ENCODE measurements at regions not wholly inside any gene's neighbourhood (a gene's known extent, or its start where the extent isn't known, plus 50 kb on each side); places are given as distances from the start of the nearest gene placed in this dataset.
"Not testable (repeated sequence)": the region's sequence is repeated elsewhere in the genome, so short reads cannot be mapped to it uniquely, and the experiment has no call there.

DNA sequence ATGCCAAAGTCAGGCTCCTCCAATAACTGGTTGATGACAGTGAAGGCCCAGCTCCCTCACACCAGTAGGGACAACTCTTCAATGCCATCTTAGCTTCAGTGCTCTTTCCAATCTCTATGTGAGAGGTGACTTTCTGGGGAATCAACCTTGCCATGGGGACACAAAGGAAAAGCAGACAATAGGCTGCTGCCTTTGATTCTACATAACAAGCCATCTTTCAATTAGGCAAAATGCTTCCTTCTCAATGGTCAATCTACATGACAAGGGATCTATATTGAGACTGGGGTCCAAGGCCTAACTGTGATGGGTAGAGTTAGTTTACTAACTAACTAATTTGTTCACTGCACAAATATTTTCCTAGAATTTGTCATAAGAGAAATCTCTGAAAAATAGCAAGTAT lies 1417.5 kb upstream of the SEL1L start:
- DNase-seq (ENCODE audit: extremely low spot score, insufficient read length, low read depth) (no peak), FAIRE-seq (no peak)

DNA sequence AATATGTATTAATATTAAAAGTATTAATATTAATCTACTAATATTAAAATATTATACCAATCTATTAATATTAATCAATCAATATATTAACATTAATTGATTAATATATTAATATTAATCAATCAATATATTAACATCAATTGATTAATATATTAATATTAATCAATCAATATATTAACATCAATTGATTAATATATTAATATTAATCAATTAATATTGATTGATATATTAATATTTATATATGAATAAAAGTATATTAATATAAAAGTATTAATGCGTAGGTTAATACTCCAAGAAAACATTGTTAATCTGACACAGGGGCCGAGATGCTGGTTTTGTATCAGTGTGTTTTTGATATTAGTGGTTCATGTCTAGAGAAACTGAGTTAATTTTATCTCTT lies 1430.1 kb upstream of the SEL1L start:
- FAIRE-seq = no peak

GRCh38 chr14:82987502-82988124 lies 1454.0 kb upstream of the SEL1L start:
- DNase-seq (ENCODE audit: extremely low spot score, insufficient read length, low read depth) (no peak), FAIRE-seq (no peak)

More for the DNA sequence above, 1430.1 kb upstream of the SEL1L start:
- DNase-seq (ENCODE audit: extremely low spot score, insufficient read length, low read depth) = no peak

DNA sequence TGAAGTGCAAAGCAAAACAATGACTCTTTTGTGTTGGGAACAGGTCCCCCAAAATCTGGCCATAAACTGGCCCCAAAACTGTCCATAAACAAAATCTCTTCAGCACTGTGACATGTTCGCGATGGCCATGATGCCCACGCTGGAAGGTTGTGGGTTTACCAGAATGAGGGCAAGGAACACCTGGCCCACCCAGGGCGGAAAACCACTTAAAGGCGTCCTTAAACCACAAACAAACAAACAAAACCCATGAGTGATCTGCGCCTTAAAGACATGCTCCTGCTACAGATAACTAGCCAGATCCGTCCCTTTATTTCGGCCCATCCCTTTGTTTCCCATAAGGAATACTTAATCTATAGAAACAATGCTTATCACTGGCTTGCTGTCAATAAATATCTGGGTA lies 1460.9 kb upstream of the SEL1L start:
- DNase-seq (ENCODE audit: extremely low spot score, insufficient read length, low read depth); FAIRE-seq: not testable (repeated sequence)

DNA sequence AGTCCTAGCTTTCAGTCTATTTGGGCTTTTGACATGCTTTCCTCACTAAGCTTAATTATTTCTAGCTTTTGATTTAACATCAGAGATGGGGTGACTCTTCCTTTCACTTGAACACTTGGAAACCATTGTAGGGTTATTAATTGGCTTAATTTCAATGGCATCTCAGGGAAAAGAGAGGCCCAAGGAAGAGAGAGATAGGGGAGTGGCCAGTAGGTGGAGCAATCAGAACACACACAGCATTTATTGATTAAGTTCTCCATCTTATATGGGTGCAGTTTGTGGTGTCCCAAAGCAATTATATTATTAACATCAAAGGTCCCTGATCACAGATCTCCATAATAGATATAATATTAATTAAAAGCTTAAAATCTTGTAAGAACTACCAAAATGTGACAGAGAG lies 1466.1 kb upstream of the SEL1L start:
- no peak for DNase-seq (ENCODE audit: extremely low spot score, insufficient read length, low read depth)
- FAIRE-seq = no peak

DNA sequence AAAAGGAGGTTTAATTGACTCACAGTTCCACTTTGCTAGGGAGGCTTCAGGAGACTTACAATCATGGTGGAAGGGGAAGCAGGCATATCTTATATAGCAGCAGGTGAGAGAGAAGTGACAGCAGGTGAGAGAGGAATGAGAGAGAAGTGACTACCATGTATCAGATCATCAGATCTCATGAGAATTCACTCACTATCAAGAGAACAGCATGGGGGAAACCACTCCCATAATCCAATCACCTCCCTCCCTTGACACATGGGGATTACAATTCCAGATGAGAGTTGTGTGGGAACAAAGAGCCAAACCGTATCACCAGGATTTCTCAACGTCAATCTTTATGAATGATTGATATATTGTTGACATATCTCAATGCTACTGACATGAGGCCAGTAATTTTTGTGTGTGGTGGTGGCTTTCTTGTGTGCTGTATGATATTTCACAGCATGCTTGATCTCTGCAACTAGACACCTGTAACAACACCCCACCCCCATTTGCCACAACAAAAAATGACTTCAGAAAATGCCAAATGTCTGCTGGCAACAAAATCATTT lies 1470.9 kb upstream of the SEL1L start:
- FAIRE-seq = no peak
- DNase-seq (ENCODE audit: extremely low spot score, insufficient read length, low read depth) = no peak

DNA sequence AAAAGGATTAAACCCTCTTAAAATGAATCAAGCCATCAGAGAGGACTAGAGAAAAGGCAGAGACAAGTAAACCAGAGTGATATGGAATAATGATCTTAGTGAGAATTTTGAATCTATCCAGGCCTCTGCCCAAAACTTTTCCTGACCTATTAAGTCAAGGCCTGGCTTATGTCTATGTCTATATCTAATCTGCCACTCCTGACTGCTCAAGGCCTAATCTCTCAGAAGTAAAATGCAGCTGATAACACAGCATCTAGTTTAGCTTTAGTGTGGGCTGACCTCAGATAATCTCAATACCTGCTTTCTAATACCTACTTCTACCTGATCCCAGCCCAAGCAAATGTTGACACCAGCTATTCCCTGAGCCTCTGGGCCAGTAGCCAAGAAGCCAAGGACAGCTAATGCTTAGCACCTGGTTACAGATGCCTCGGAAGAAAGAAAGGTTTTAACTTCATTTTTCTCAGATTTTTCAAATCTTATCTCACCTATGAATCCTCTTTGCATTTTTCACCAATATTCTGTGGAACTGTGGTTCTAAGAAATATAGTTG lies 1472.5 kb upstream of the SEL1L start:
- DNase-seq (ENCODE audit: extremely low spot score, insufficient read length, low read depth) (no peak), FAIRE-seq (no peak)

DNA sequence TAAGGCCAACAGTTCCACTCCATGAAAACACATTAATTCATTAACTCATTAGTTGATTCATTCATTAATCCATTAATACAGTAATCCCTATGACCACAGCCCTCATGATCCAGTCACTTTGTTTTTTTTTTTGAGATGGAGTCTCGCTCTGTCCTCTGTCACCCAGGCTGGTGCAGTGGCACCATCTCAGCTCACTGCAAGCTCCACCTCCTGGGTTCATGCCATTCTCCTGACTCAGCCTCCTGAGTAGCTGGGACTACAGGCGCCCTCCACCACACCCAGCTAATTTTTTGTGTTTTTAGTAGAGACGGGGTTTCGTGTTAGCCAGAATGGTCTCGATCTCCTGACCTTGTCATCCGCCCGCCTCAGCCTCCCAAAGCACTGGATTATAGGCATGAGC lies 1473.4 kb upstream of the SEL1L start:
- FAIRE-seq; DNase-seq (ENCODE audit: extremely low spot score, insufficient read length, low read depth): not testable (repeated sequence)

DNA sequence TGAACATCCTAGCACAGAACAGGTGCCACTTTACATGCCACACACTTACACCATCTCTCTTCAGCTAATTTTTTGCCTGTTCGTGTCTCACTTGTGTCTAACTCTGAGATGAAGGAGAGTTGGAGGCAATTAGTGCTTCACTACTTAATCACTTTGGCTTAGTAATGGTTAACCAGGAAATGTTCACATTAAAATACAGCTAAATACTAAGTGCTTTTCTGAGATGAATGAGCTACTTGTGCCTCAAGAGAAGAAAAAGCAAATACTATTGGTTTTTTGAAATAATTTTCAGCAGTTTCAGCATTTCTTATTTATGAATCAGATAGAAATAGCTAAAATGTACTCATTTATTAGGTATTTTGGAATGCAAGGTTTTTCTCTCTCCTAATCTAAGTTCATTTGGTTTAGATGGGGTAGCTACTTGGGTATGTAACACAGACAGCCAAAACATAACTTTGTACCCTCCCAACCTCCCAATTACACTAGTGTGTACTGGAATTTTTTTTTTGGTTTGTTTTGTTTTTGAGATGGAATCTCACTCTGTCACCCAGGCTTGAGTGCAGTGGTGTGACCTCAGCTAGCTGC lies 1474.1 kb upstream of the SEL1L start:
- no peak for DNase-seq (ENCODE audit: extremely low spot score, insufficient read length, low read depth)
- FAIRE-seq = no peak

DNA sequence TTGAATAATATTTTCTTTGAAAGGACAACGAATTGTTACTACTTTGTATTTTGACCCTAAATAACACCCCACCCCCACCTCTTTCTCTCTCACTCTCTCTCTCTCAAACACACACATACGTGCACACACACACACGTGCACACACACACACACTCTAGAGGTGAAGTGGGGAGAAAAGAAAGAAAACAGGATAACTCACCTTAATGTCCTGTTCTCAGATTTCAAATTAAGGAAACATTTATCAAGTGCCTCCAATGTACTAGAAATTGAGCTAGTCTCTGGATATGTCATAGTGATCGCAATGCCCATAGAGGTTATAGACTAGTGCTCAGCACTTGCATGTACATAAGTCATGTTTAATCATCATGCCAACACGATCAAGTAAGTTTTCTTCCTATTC lies 1483.6 kb upstream of the SEL1L start:
- DNase-seq (ENCODE audit: extremely low spot score, insufficient read length, low read depth) (no peak), FAIRE-seq (no peak)

- DNase-seq (ENCODE audit: extremely low spot score, insufficient read length, low read depth) (no peak), FAIRE-seq (no peak)
Observed at GRCh38 chr14:83019744-83020414, 1486.2 kb upstream of the SEL1L start.

- FAIRE-seq (no peak), DNase-seq (ENCODE audit: extremely low spot score, insufficient read length, low read depth) (no peak)
Observed at GRCh38 chr14:83021323-83021722, 1487.7 kb upstream of the SEL1L start.

- DNase-seq (ENCODE audit: extremely low spot score, insufficient read length, low read depth) (no peak), FAIRE-seq (no peak)
Observed at GRCh38 chr14:83023369-83023768, 1489.7 kb upstream of the SEL1L start.

- DNase-seq (ENCODE audit: extremely low spot score, insufficient read length, low read depth) (no peak), FAIRE-seq (no peak)
Observed at GRCh38 chr14:83041224-83041623, 1507.6 kb upstream of the SEL1L start.

DNA sequence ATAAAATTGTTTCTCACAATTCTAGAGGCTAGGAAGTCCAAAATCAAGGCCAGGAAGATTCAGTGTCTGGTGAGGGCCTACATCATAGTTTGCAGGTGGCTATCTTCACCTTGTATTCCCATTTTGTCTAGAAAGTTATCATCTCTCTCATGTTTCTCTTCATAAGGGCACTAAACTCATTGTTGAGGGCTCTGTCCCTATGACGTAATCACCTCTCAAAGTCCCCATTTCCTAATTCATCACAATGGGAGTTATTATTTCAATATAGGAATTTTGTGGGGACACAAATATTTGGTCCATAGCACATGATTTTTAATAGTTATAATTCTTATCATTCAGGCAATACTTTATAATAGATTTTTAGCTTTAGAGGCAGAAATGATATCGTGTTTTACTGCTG lies 1509.2 kb upstream of the SEL1L start:
- FAIRE-seq (no peak), DNase-seq (ENCODE audit: extremely low spot score, insufficient read length, low read depth) (no peak)

DNA sequence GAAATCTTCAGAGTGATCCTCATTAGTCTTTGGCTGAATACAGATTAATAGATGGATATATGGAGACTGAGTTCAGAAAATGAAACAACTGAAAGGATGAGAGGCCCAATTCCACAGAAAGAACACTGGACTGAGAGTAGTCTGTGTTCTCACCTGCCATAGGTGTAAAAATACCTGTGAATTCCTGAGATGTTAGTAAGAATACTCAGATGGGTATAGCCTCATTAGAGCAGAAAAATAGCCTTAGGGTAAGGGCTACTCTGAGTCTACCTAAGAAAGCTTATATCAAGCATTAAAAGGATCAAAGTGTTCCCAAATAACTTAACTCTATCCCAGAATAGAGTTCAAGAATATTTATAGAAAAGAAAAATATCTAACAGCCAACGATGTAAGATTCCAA lies 1510.3 kb upstream of the SEL1L start:
- no peak for FAIRE-seq
- DNase-seq (ENCODE audit: extremely low spot score, insufficient read length, low read depth) = no peak

- FAIRE-seq = no peak
- DNase-seq (ENCODE audit: extremely low spot score, insufficient read length, low read depth) = no peak
Observed at GRCh38 chr14:83047059-83047830, 1513.6 kb upstream of the SEL1L start.

- DNase-seq (ENCODE audit: extremely low spot score, insufficient read length, low read depth) = no peak
- no peak for FAIRE-seq
Observed at GRCh38 chr14:83053022-83053710, 1519.5 kb upstream of the SEL1L start.

- DNase-seq (ENCODE audit: extremely low spot score, insufficient read length, low read depth) = no peak
- no peak for FAIRE-seq
Observed at GRCh38 chr14:83058068-83058467, 1524.4 kb upstream of the SEL1L start.
